GM12878 (cell line): ENCODE measurements at regions not wholly inside any gene's neighbourhood (a gene's known extent, or its start where the extent isn't known, plus 50 kb on each side); places are given as distances from the start of the nearest gene placed in this dataset.

Source experiments
- ATAC-seq: fragments of 200-7000 bp; cut with Tn5 transposase; 3 replicates; pipeline ENCODE4 v1.9.1; 2020; ENCODE audit warnings: mild to moderate bottlenecking, moderate library complexity
- BruUV-seq: library from RNA; stranded (reverse); fragments of 400-500 nt; replicated peaks from 2 replicates; lab custom pipeline; 2021; lab: Mats Ljungman, UMichigan
- CTCF ChIA-PET: fragments of 300-600 bp; sonication (Branson Sonifier 250); formaldehyde crosslinking; extraction: SDS; loops from one replicate; lab custom pipeline; 2021; ENCODE audit warnings: inconsistent platforms; lab: Yijun Ruan, JAX
- POLR2A ChIA-PET: fragments of 350-600 bp; formaldehyde crosslinking; extraction: SDS; loops from one replicate; lab custom pipeline; 2021; ENCODE audit warnings: inconsistent platforms; lab: Charles Lee
- RAD21 ChIA-PET: fragments of 300-600 bp; sonication (Branson Sonifier 250); formaldehyde crosslinking; loops from one replicate; lab custom pipeline; 2023; ENCODE audit warnings: antibody characterized with exemption; ENCODE audit not compliant: unreplicated experiment; lab: Charles Lee
- SMC1A ChIA-PET: fragments of 300-600 bp; sonication (Branson Sonifier 250); formaldehyde crosslinking; loops from one replicate; lab custom pipeline; 2023; ENCODE audit not compliant: unreplicated experiment, uncharacterized antibody; lab: Charles Lee
- DNase-seq: peaks from one replicate; pipeline ENCODE4 v3.0.0-alpha.2; 2011; ENCODE audit warnings: low read depth, low spot score
- FAIRE-seq: peaks from 3 replicates; lab custom pipeline; 2011; peaks lifted over from hg19 to GRCh38; lab: Jason Lieb, UNC
- H2AFZ ChIP-seq: 2 replicates; pipeline ENCODE4 v1.6.0; 2011; ENCODE audit warnings: low read depth, low read length, control low read depth; ENCODE audit not compliant: control insufficient read depth
- H3K27ac ChIP-seq: 2 replicates; pipeline ENCODE4 v1.5.1; 2011; ENCODE audit warnings: control low read depth; ENCODE audit not compliant: control insufficient read depth, insufficient read depth
- H3K27me3 ChIP-seq, 2 experiments: replicated peaks in 1 of 2; 2 replicates each; pipeline versions ENCODE4 v1.6.0 to v1.6.1; 2011; ENCODE audit warnings: low read length in 1 of 2; ENCODE audit not compliant: control insufficient read depth in 2 of 2, insufficient read depth in 2 of 2
- H3K36me3 ChIP-seq, 2 experiments: 2 replicates each; pipeline ENCODE4 v1.5.1; 2011; ENCODE audit warnings: low read length in 1 of 2; ENCODE audit not compliant: control insufficient read depth in 2 of 2, insufficient read depth in 2 of 2
- H3K4me1 ChIP-seq: 2 replicates; pipeline ENCODE4 v1.6.1; 2011; ENCODE audit warnings: mild to moderate bottlenecking, low read length, moderate library complexity, mixed read lengths; ENCODE audit not compliant: control insufficient read depth, insufficient read depth
- H3K4me2 ChIP-seq: 2 replicates; pipeline ENCODE4 v1.6.0; 2011; ENCODE audit warnings: control low read depth; ENCODE audit not compliant: control insufficient read depth, insufficient read depth
- H3K4me3 ChIP-seq: fragments of 200-600 bp; sonication (generic); 2 replicates; pipeline ENCODE4 v1.5.1; 2016
- H3K79me2 ChIP-seq: 2 replicates; pipeline ENCODE4 v1.6.0; 2011; ENCODE audit warnings: low read length; ENCODE audit not compliant: control insufficient read depth, insufficient read depth
- H3K9ac ChIP-seq: 2 replicates; pipeline ENCODE4 v1.8.0; 2011; ENCODE audit warnings: low read length, control low read depth, mixed read lengths; ENCODE audit not compliant: control insufficient read depth, insufficient read depth
- H3K9me3 ChIP-seq: replicated peaks from 3 replicates; pipeline ENCODE4 v1.5.1; 2011; ENCODE audit warnings: mild to moderate bottlenecking, low read length; ENCODE audit not compliant: control insufficient read depth, insufficient read depth
- H4K20me1 ChIP-seq: 2 replicates; pipeline ENCODE4 v1.6.0; 2011; ENCODE audit not compliant: control insufficient read depth, insufficient read depth
- CEBPB ChIP-seq, 2 experiments: fragments of 150-350 bp in 1 of 2; IDR thresholded peaks; 2 replicates each; pipeline ENCODE4 v1.6.1; 2012 to 2014; ENCODE audit warnings: low read depth in 2 of 2, low read length in 2 of 2, borderline replicate concordance in 1 of 2, inconsistent platforms in 1 of 2
- CEBPZ ChIP-seq: fragments of 150-350 bp; IDR thresholded peaks from 2 replicates; pipeline ENCODE4 v1.6.1; 2016; ENCODE audit warnings: low read depth, low read length
- PAX5 ChIP-seq: IDR thresholded peaks from 2 replicates; pipeline ENCODE4 v1.6.1; 2011; ENCODE audit warnings: low read depth, low read length, borderline replicate concordance
- POU2F2 ChIP-seq: IDR thresholded peaks from 3 replicates; pipeline ENCODE4 v1.6.1; 2011; ENCODE audit warnings: low read depth, mild to moderate bottlenecking, low read length, borderline replicate concordance
- SMAD5 ChIP-seq: IDR thresholded peaks from 2 replicates; pipeline ENCODE4 v1.6.1; 2016; ENCODE audit warnings: antibody characterized with exemption, low read depth
- SREBF1 ChIP-seq: IDR thresholded peaks from 2 replicates; pipeline ENCODE4 v1.6.1; 2012; ENCODE audit warnings: mild to moderate bottlenecking, low read length
- USF1 ChIP-seq: IDR thresholded peaks from 2 replicates; pipeline ENCODE4 v1.6.1; 2011; ENCODE audit warnings: borderline replicate concordance, low read depth, mild to moderate bottlenecking, moderate library complexity, mixed read lengths, low read length; ENCODE audit not compliant: insufficient read depth; ENCODE audit errors: extremely low read length
- USF2 ChIP-seq: IDR thresholded peaks from 2 replicates; pipeline ENCODE4 v1.6.1; 2011; ENCODE audit warnings: low read depth, low read length, improper control_type of control experiment, borderline replicate concordance
- WGBS: methylation state at CpG from one replicate; pipeline ENCODE4 v1.1.6; 2016; ENCODE audit warnings: low lambda C conversion rate; ENCODE audit not compliant: insufficient replicate concordance, insufficient coverage; ENCODE audit errors: missing lambda C conversion rate; 5-methylcytosine and 5-hydroxymethylcytosine counted together
- in situ Hi-C: fragments of 300-500 bp; cut with MboI; formaldehyde crosslinking; loops from 9 replicates; pipeline ENCODE4 v1.14.3; 2018; ENCODE audit warnings: mixed read lengths
- intact Hi-C: fragments of 100-400 bp; cut with micrococcal nuclease; formaldehyde crosslinking; loops from one replicate; pipeline ENCODE4 v1.14.2; 2022; ENCODE audit not compliant: unreplicated experiment

- ChIA-PET CTCF (no interaction called here), SMC1A (no interaction called here), RAD21 (no interaction called here), POLR2A (no interaction called here)
- TF ChIP-seq USF1 (no peak), SMAD5 (no peak), POU2F2 (no peak)
- no peaks in the 10 kb centered on the region for H4K20me1 ChIP-seq
- WGBS: 0% methylated on average over 1 of the region's 1 CpG
- in situ Hi-C loops (no loop called here), intact Hi-C loops (no loop called here)
- BruUV-seq: no TSS peak
- no peaks in the 10 kb centered on the region for H3K36me3 ChIP-seq
- no peaks in the 10 kb centered on the region for H3K79me2 ChIP-seq
- H3K27ac ChIP-seq: no peak overlapping the region
- no peak for DNase-seq
- FAIRE-seq: no peak
- H3K9ac ChIP-seq: no peak overlapping the region
- H3K4me2 ChIP-seq: no peak overlapping the region
- H3K4me3 ChIP-seq: no peak overlapping the region
- no peak overlapping the region for H2AFZ ChIP-seq
- H3K4me1 ChIP-seq: no peaks in the 10 kb centered on the region
- ATAC-seq: no peak
- H3K9me3 ChIP-seq: no peaks in the 10 kb centered on the region
- H3K27me3 ChIP-seq: no peaks in the 10 kb centered on the region; a peak in 1 of 4 replicates
Observed at GRCh38 chr2:171615069-171615468, 72.2 kb upstream of the DYNC1I2 start.

GRCh38 chr2:171617981-171618380 is 69.3 kb upstream of the DYNC1I2 start:
- ChIA-PET POLR2A (no interaction called here), RAD21 (no interaction called here), CTCF (interaction anchor here (0.9 to 1.5 kb wide), 2 partner anchors 9 to 86 kb away, joined by 3 to 5 read pairs; no protein-coding TSS in a partner anchor), SMC1A (no interaction called here)
- H3K27ac ChIP-seq: no peak overlapping the region
- in situ Hi-C loops (no loop called here), intact Hi-C loops (no loop called here)
- no peak overlapping the region for H3K4me2 ChIP-seq
- no peaks in the 10 kb centered on the region for H4K20me1 ChIP-seq
- no TSS peak for BruUV-seq
- ATAC-seq (no peak), DNase-seq (no peak), FAIRE-seq (no peak)
- H3K9me3 ChIP-seq: no peaks in the 10 kb centered on the region
- H3K36me3 ChIP-seq: no peaks in the 10 kb centered on the region
- TF ChIP-seq CEBPB (IDR thresholded peaks at IDR 0.05; ENCODE audit: borderline replicate concordance in 1 of 2, low read depth in 2 of 2, low read length in 2 of 2) (no peak), SREBF1 (no peak), CEBPZ (no peak), USF2 (no peak), PAX5 (no peak)
- no peak overlapping the region for H2AFZ ChIP-seq
- H3K4me3 ChIP-seq: no peak overlapping the region
- no peak overlapping the region for H3K9ac ChIP-seq
- H3K27me3 ChIP-seq: no peaks in the 10 kb centered on the region
- 100% methylated on average over 2 of the region's 2 CpGs for WGBS
- no peaks in the 10 kb centered on the region for H3K4me1 ChIP-seq
- no peaks in the 10 kb centered on the region for H3K79me2 ChIP-seq
